Cardiac muscle cell (in vitro differentiated cells and primary cell): ENCODE measurements at regions not wholly inside any gene's neighbourhood (a gene's known extent, or its start where the extent isn't known, plus 50 kb on each side); places are given as distances from the start of the nearest gene placed in this dataset.

ENCODE experiments used
- DNase-seq, 2 donors: peaks; one replicate each; pipeline versions ENCODE4 v3.0.0 to v3.0.0-alpha.2; 2010 to 2017; ENCODE audit warnings: low read depth in 1 of 2, low spot score in 1 of 2
- H3K27ac ChIP-seq: fragments of 200-600 bp; sonication (generic); 2 replicates; pipeline ENCODE4 v1.5.1; 2016
- H3K27me3 ChIP-seq: fragments of 200-600 bp; sonication (generic); 2 replicates; pipeline ENCODE4 v1.6.0; 2016; ENCODE audit warnings: control low read depth
- H3K36me3 ChIP-seq: fragments of 200-600 bp; sonication (generic); 2 replicates; pipeline ENCODE4 v1.5.1; 2016; ENCODE audit warnings: control low read depth
- H3K4me1 ChIP-seq: fragments of 200-600 bp; sonication (generic); 2 replicates; pipeline ENCODE4 v1.8.1; 2017; ENCODE audit warnings: low read depth, mild to moderate bottlenecking, mixed run types
- H3K4me3 ChIP-seq: fragments of 200-600 bp; sonication (generic); 2 replicates; pipeline ENCODE4 v1.5.1; 2016; ENCODE audit warnings: mild to moderate bottlenecking
- H3K9me3 ChIP-seq: fragments of 200-600 bp; sonication (generic); 2 replicates; pipeline ENCODE4 v1.5.1; 2017; ENCODE audit warnings: low read depth, mild to moderate bottlenecking, control low read depth
- CTCF ChIP-seq: IDR thresholded peaks from 2 replicates; pipeline ENCODE4 v1.5.1; 2012; ENCODE audit warnings: low read depth, mild to moderate bottlenecking, low read length

- H3K27ac ChIP-seq = no peak overlapping the region
- H3K4me1 ChIP-seq = no peaks in the 10 kb centered on the region
- TF ChIP-seq CTCF = no peak
- no peaks in the 10 kb centered on the region for H3K36me3 ChIP-seq
- no peak for DNase-seq
- H3K4me3 ChIP-seq = no peak overlapping the region
- H3K9me3 ChIP-seq = no peaks in the 10 kb centered on the region
- no peaks in the 10 kb centered on the region for H3K27me3 ChIP-seq
Measured at GRCh38 chr6:80696268-80696667, 589.8 kb downstream of the BCKDHB start.

- Histone ChIP-seq H3K27ac (no peak overlapping the region), H3K9me3 (no peaks in the 10 kb centered on the region), H3K4me1 (no peaks in the 10 kb centered on the region), H3K36me3 (no peaks in the 10 kb centered on the region), H3K27me3 (no peaks in the 10 kb centered on the region), H3K4me3 (no peak overlapping the region)
- DNase-seq = no peak
- no peak for TF ChIP-seq CTCF
Measured at GRCh38 chr6:80690551-80691131, 584.2 kb downstream of the BCKDHB start.

GRCh38 chr6:80689716-80690395 is 583.4 kb downstream of the BCKDHB start:
- Histone ChIP-seq H3K4me3 (no peak overlapping the region), H3K27ac (no peak overlapping the region), H3K36me3 (no peaks in the 10 kb centered on the region), H3K9me3 (no peaks in the 10 kb centered on the region), H3K27me3 (no peaks in the 10 kb centered on the region), H3K4me1 (no peaks in the 10 kb centered on the region)
- no peak for TF ChIP-seq CTCF
- no peak for DNase-seq

- DNase-seq = no peak
- Histone ChIP-seq H3K27ac (no peak overlapping the region), H3K9me3 (no peaks in the 10 kb centered on the region), H3K4me3 (no peak overlapping the region), H3K4me1 (no peaks in the 10 kb centered on the region), H3K27me3 (no peaks in the 10 kb centered on the region), H3K36me3 (no peaks in the 10 kb centered on the region)
- no peak for TF ChIP-seq CTCF
Measured at GRCh38 chr6:80679992-80680391, 573.5 kb downstream of the BCKDHB start.

GRCh38 chr6:80676386-80676785 is 569.9 kb downstream of the BCKDHB start:
- Histone ChIP-seq H3K9me3 (no peaks in the 10 kb centered on the region), H3K27me3 (no peaks in the 10 kb centered on the region), H3K36me3 (no peaks in the 10 kb centered on the region), H3K27ac (no peak overlapping the region), H3K4me3 (no peak overlapping the region), H3K4me1 (no peaks in the 10 kb centered on the region)
- no peak for DNase-seq
- TF ChIP-seq CTCF = no peak
